CD4-positive, alpha-beta T cell treated with Interleukin-15 for 4 hours (primary cell): ENCODE measurements at regions not wholly inside any gene's neighbourhood (a gene's known extent, or its start where the extent isn't known, plus 50 kb on each side); places are given as distances from the start of the nearest gene placed in this dataset.
"Not testable (repeated sequence)": the region's sequence is repeated elsewhere in the genome, so short reads cannot be mapped to it uniquely, and the experiment has no call there.

Experiments used
- DNase-seq: peaks from one replicate; pipeline ENCODE4 v3.0.0-alpha.2; 2020; ENCODE audit warnings: low spot score

- DNase-seq, result not testable (repeated sequence)
These were observed 53.6 kb upstream of the MAPK10 start for GRCh38 chr4:86413426-86413825.

GRCh38 chr4:86414686-86415085, 54.8 kb upstream of the MAPK10 start:
- DNase-seq, result no peak

- DNase-seq, result no peak
These were observed 56.2 kb upstream of the MAPK10 start for GRCh38 chr4:86416081-86416480.

- DNase-seq, result no peak
These were observed 61.6 kb upstream of the MAPK10 start for GRCh38 chr4:86421461-86421860.

- DNase-seq, result no peak
These were observed 71.8 kb upstream of the MAPK10 start for GRCh38 chr4:86431543-86432116.

DNA sequence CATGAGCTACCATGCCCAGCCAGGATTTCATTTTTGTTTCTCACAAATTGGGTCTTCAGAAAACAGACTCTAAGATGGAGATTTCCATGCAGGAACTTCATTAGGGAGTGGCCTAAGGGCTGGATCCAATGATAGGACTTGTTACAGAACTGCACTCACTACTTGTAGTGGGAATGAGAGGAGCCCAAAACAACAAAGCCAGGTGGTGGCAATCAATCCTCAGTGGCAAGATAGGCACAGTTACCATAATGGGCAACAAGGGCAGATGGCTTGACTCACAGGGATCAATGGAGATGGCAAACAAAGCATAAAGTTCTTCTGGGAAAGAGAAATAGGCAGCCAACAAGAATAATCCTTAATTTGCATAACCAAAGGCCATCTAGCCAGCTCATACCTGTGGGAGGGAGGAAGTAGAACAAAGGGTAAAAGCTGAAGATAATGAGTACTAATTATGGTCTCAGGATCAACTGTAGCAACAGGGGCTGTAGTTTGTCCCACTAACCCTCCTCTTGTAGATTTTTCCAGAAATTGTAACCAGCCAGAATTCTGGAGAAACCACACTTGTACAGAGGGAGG, 72.8 kb upstream of the MAPK10 start:
- no peak for DNase-seq

DNA sequence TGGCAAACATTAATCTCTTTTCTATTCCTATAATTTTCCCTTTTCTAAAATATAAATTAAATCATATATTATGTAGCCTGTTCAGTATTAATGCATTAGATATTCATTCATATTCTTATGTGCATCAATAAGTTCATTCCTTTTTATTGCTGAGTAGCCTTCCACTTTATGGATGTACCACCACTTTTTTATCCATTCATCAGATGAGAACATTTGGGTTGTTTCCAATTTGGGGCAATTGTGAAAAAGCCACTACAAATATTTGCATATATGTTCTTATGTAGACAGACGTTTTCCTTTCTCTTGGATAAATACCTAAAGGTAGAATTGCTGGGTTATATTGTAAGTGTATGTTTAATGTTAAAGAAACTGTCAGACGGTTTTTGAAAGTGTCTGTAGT, 79.4 kb upstream of the MAPK10 start:
- no peak for DNase-seq

GRCh38 chr4:86441175-86441936, 81.5 kb upstream of the MAPK10 start:
- no peak for DNase-seq

GRCh38 chr4:86442881-86443280, 83.0 kb upstream of the MAPK10 start:
- no peak for DNase-seq

DNA sequence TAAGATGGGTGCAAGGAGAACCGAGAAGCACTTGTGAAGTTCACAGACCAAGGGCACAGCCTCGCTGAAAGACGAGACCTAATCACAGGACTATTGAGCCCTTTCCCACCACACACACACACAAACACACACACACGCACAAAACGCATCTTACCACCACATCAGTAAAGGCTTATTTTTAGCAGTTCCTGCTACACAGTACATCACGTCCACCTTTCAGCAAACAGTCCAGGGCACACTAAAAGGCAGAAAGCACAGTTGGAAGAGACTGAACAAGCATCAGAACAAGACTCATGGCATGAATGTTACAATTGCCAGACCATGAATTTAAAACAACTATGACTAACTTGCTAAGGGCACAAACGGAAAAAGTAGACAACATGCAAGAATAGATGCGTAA, 83.6 kb upstream of the MAPK10 start:
- no peak for DNase-seq

GRCh38 chr4:86446996-86447395, 87.1 kb upstream of the MAPK10 start:
- no peak for DNase-seq

- no peak for DNase-seq
These were observed 89.0 kb upstream of the MAPK10 start for GRCh38 chr4:86448871-86449270.

DNA sequence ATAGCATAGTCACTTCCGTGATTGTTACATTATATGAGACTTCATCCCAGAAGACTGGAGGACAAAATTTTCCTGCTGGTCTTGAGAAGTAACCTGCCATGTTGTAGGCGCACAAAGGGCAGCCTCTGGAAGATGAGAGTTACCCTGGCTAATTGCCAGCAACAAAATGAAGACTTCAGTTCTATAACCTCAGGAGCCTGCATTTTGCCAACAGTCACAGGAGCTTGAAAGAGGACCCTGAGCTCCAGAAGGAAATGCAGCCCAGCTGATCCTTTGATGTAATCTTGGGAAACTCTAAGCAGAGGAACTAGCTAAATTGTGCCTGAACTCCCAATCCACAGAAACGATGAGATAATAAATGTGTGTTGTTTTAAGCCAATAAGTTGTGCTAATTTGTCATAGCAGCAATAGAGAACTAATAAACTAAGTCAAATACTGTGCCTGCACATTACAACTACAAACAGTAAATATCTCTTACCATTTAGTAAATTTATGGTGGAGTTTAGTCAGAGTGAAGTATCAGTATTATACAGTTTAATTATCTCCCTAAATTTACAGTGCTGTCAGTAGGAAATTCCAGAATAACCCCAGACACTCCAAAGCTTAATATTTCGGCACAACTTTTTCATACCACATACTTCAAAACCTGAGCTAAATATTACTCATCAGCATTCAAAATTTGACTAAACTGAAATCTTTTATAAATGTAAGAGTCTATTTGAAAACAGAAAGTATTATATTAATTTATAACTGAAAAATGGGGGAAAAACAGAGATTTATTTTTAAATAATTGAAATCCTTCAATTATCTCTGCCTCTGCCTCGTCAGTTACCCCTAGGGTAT, 90.1 kb upstream of the MAPK10 start:
- no peak for DNase-seq

GRCh38 chr4:86450861-86451260, 91.0 kb upstream of the MAPK10 start:
- DNase-seq, result no peak

GRCh38 chr4:86451560-86452330, 91.9 kb upstream of the MAPK10 start:
- no peak for DNase-seq

DNA sequence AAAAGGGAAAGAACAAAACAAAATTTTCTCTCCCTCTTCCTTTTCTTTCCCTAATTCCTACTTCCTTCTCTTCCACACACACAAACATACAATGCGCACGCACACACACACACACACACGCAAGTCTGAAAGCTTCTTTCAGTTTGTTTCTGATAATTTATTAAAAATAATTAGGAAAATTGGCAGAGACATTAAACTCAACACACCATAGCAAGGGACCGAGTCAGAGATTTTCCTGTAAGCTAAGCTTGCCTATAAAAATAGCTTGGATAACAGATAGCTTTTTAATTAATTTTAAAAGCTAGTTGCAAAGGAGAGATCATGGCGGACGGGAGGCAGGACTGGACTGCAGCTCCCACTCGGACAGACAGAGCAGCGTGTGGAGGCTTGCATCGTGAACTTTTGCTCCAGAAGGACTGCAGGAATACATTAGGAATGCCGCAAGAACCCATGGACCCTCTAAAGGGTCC, 92.6 kb upstream of the MAPK10 start:
- no peak for DNase-seq

- DNase-seq, result no peak
These were observed 93.2 kb upstream of the MAPK10 start for GRCh38 chr4:86452924-86453531.

- DNase-seq, result not testable (repeated sequence)
These were observed 93.8 kb upstream of the MAPK10 start for GRCh38 chr4:86453611-86454072.

- DNase-seq, result no peak
These were observed 102.0 kb upstream of the MAPK10 start for GRCh38 chr4:86461849-86462248.

DNA sequence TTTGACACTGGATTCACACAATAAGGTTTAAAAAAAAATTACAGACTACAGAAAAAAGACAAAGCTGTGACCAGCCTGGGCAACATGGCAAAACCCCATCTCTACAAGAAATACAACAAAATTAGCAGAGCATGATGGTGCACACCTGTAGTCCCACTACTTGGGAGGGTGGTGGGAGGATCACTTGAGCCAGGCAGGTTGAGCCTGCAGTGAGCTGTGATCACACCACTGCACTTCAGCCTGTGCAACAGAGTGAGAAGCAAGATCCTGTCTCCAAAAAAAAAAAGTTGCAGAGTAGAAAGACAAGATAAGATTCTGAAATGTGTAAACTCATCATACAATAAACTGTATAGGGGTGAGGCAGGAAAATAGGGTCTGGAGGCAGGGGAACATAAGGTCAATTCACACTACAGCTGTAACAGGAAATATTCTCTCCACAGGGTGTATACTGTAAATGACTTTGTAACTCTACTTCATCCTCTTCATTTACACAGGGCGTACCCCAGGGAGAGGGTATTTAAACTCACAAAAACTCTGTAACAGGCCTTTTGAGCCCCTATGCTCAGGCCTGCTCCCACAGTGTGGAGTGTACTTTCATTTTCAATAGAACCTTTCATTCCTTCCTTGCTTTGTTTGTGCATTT, 112.6 kb upstream of the MAPK10 start:
- DNase-seq, result no peak

- DNase-seq, result not testable (repeated sequence)
These were observed 116.0 kb upstream of the PTPN13 start for GRCh38 chr4:86478151-86478550.
